ENCODE measurements at regions not wholly inside any gene's neighbourhood (a gene's known extent, or its start where the extent isn't known, plus 50 kb on each side); places are given as distances from the start of the nearest gene placed in this dataset.

GRCh38 chr1:163604321-163604720 lies 282.6 kb downstream of the NUF2 start:
- TF ChIP-seq EP300 (IDR thresholded peaks at IDR 0.05; ENCODE audit: borderline replicate concordance in 1 of 2, low read depth in 1 of 2, low read length in 1 of 2) (no peak), CTCF (IDR thresholded peaks at IDR 0.05) (no peak), EZH2phosphoT487 (IDR thresholded peaks at IDR 0.05; ENCODE audit: borderline replicate concordance, low read depth) (no peak), POLR2AphosphoS5 (IDR thresholded peaks at IDR 0.05; ENCODE audit: low read depth, low read length) (no peak), SMC3 (IDR thresholded peaks at IDR 0.05; ENCODE audit: low read depth, low read length) (no peak), YY1 (IDR thresholded peaks at IDR 0.05; ENCODE audit: low read depth) (no peak), RAD21 (IDR thresholded peaks at IDR 0.05; ENCODE audit: low read length) (no peak), REST (IDR thresholded peaks at IDR 0.05; ENCODE audit: low read depth, low read length) (no peak), TAF1 (IDR thresholded peaks at IDR 0.05; ENCODE audit: borderline replicate concordance, low read depth, low read length) (no peak)
- TF ChIP-seq, protein P1, sequence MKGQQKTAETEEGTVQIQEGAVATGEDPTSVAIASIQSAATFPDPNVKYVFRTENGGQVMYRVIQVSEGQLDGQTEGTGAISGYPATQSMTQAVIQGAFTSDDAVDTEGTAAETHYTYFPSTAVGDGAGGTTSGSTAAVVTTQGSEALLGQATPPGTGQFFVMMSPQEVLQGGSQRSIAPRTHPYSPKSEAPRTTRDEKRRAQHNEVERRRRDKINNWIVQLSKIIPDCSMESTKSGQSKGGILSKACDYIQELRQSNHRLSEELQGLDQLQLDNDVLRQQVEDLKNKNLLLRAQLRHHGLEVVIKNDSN (IDR thresholded peaks at IDR 0.05; ENCODE audit: borderline replicate concordance, low read depth), result no peak

Data from SK-N-SH (cell line).